Esophagus muscularis mucosa (tissue), 4 donors: ENCODE measurements at regions not wholly inside any gene's neighbourhood (a gene's known extent, or its start where the extent isn't known, plus 50 kb on each side); places are given as distances from the start of the nearest gene placed in this dataset.

Experiments used
- DNase-seq: peaks from one replicate; pipeline ENCODE4 v3.0.0-alpha.2; 2017; ENCODE audit errors: extremely low spot score
- H3K27ac ChIP-seq, 4 donors: fragments of 200-600 bp; sonication (generic); replicated peaks in 1 of 4; 1 replicate in 3 of 4; 2 replicates in 1 of 4; pipeline ENCODE4 v1.5.1; 2016 to 2019; ENCODE audit warnings: mild to moderate bottlenecking in 1 of 4
- H3K27me3 ChIP-seq, 4 donors: fragments of 200-600 bp; sonication (generic); one replicate each; pipeline versions ENCODE4 v1.5.1 to v1.6.0; 2016 to 2019
- H3K36me3 ChIP-seq, 4 donors: fragments of 200-600 bp; sonication (generic); one replicate each; pipeline ENCODE4 v1.5.1; 2016 to 2019
- H3K4me1 ChIP-seq, 4 donors: fragments of 200-600 bp; sonication (generic); one replicate each; pipeline ENCODE4 v1.5.1; 2016 to 2019
- H3K4me3 ChIP-seq, 4 donors: fragments of 200-600 bp; sonication (generic); 1 replicate in 2 of 4; 2 replicates in 2 of 4; pipeline ENCODE4 v1.5.1; 2016 to 2019; ENCODE audit warnings: mild to moderate bottlenecking in 4 of 4, moderate library complexity in 1 of 4
- H3K9me3 ChIP-seq, 4 donors: fragments of 200-600 bp; sonication (generic); 1 replicate in 3 of 4; 2 replicates in 1 of 4; pipeline ENCODE4 v1.5.1; 2016 to 2019
- CTCF ChIP-seq, 3 experiments: fragments of 200-600 bp in 2 of 3; fragments of 450-650 bp in 1 of 3; sonication (generic) in 2 of 3; IDR thresholded peaks; one replicate each; pipeline ENCODE4 v1.5.1; 2017 to 2019; ENCODE audit warnings: antibody characterized with exemption in 3 of 3, mild to moderate bottlenecking in 2 of 3, moderate library complexity in 1 of 3
- EP300 ChIP-seq: sonication (generic); formaldehyde crosslinking; IDR thresholded peaks from one replicate; pipeline ENCODE4 v1.6.1; 2017; ENCODE audit warnings: antibody characterized with exemption
- POLR2A ChIP-seq: fragments of 450-650 bp; IDR thresholded peaks from one replicate; pipeline ENCODE4 v1.6.1; 2017; ENCODE audit warnings: antibody characterized with exemption, moderate library complexity, mild to moderate bottlenecking, low read depth
- POLR2AphosphoS5 ChIP-seq, 2 donors: sonication (generic); formaldehyde crosslinking; IDR thresholded peaks; one replicate each; pipeline ENCODE4 v1.6.1; 2017; ENCODE audit warnings: antibody characterized with exemption in 2 of 2
- WGBS: methylation state at CpG from one replicate; pipeline ENCODE4 v1.1.5; 2018; 5-methylcytosine and 5-hydroxymethylcytosine counted together
- intact Hi-C: fragments of 100-400 bp; cut with DNase I; formaldehyde crosslinking; loops from one replicate; pipeline ENCODE4 v1.15.1; 2023

GRCh38 chr4:52368895-52369294 is 290.2 kb downstream of the USP46 start:
- Histone ChIP-seq H3K4me3 (no peak overlapping the region), H3K4me1 (no peaks in the 10 kb centered on the region), H3K27me3 (no peaks in the 10 kb centered on the region), H3K9me3 (no peaks in the 10 kb centered on the region), H3K36me3 (no peaks in the 10 kb centered on the region), H3K27ac (no peak overlapping the region)
- TF ChIP-seq POLR2AphosphoS5 (IDR thresholded peaks at IDR 0.05) (no peak), EP300 (no peak), POLR2A (no peak), CTCF (IDR thresholded peaks at IDR 0.05) (no peak)
- no peak for DNase-seq
- intact Hi-C loops: no loop called here
- WGBS: 89% methylated on average over 6 of the region's 6 CpGs

- 91% methylated on average over 1 of the region's 1 CpG for WGBS
- intact Hi-C loops: no loop called here
These were observed 289.5 kb downstream of the USP46 start for GRCh38 chr4:52369649-52370048.

GRCh38 chr4:52370576-52370975 is 288.5 kb downstream of the USP46 start:
- TF ChIP-seq POLR2A (no peak), CTCF (IDR thresholded peaks at IDR 0.05) (no peak), POLR2AphosphoS5 (IDR thresholded peaks at IDR 0.05) (no peak), EP300 (no peak)
- intact Hi-C loops: no loop called here
- Histone ChIP-seq H3K36me3 (no peaks in the 10 kb centered on the region), H3K9me3 (no peaks in the 10 kb centered on the region), H3K27ac (no peak overlapping the region), H3K4me3 (no peak overlapping the region), H3K4me1 (no peaks in the 10 kb centered on the region), H3K27me3 (no peaks in the 10 kb centered on the region)
- WGBS: 97% methylated on average over 5 of the region's 5 CpGs
- no peak for DNase-seq

More at GRCh38 chr4:52369649-52370048, 289.5 kb downstream of the USP46 start:
- TF ChIP-seq CTCF (IDR thresholded peaks at IDR 0.05) (no peak), POLR2A (no peak), POLR2AphosphoS5 (IDR thresholded peaks at IDR 0.05) (no peak), EP300 (no peak)
- no peak for DNase-seq
- Histone ChIP-seq H3K4me3 (no peak overlapping the region), H3K4me1 (no peaks in the 10 kb centered on the region), H3K36me3 (no peaks in the 10 kb centered on the region), H3K27me3 (no peaks in the 10 kb centered on the region), H3K27ac (no peak overlapping the region), H3K9me3 (no peaks in the 10 kb centered on the region)

GRCh38 chr4:52371841-52372240 is 287.3 kb downstream of the USP46 start:
- Histone ChIP-seq H3K27me3 (no peaks in the 10 kb centered on the region), H3K36me3 (no peaks in the 10 kb centered on the region), H3K4me1 (no peaks in the 10 kb centered on the region), H3K4me3 (no peak overlapping the region), H3K27ac (no peak overlapping the region), H3K9me3 (no peaks in the 10 kb centered on the region)
- intact Hi-C loops: no loop called here
- DNase-seq: no peak
- 93% methylated on average over 5 of the region's 5 CpGs for WGBS
- TF ChIP-seq CTCF (IDR thresholded peaks at IDR 0.05) (no peak), EP300 (no peak), POLR2A (no peak), POLR2AphosphoS5 (IDR thresholded peaks at IDR 0.05) (no peak)

GRCh38 chr4:52372269-52372668 is 286.8 kb downstream of the USP46 start:
- no peak overlapping the region for H3K27ac ChIP-seq
- H3K27me3 ChIP-seq: no peaks in the 10 kb centered on the region
- DNase-seq: no peak
- H3K36me3 ChIP-seq: no peaks in the 10 kb centered on the region
- intact Hi-C loops: no loop called here
- no peak for TF ChIP-seq POLR2A
- TF ChIP-seq CTCF (IDR thresholded peaks at IDR 0.05): no peak
- TF ChIP-seq EP300: no peak
- no peak for TF ChIP-seq POLR2AphosphoS5 (IDR thresholded peaks at IDR 0.05)
- H3K4me1 ChIP-seq: no peaks in the 10 kb centered on the region
- H3K4me3 ChIP-seq: no peak overlapping the region
- no peaks in the 10 kb centered on the region for H3K9me3 ChIP-seq
